Non-pigmented ciliary epithelial cell (primary cell): ENCODE measurements at regions not wholly inside any gene's neighbourhood (a gene's known extent, or its start where the extent isn't known, plus 50 kb on each side); places are given as distances from the start of the nearest gene placed in this dataset.

Experiments
- DNase-seq: peaks from one replicate; pipeline ENCODE4 v3.0.0-alpha.2; 2010; ENCODE audit warnings: low read depth

DNA sequence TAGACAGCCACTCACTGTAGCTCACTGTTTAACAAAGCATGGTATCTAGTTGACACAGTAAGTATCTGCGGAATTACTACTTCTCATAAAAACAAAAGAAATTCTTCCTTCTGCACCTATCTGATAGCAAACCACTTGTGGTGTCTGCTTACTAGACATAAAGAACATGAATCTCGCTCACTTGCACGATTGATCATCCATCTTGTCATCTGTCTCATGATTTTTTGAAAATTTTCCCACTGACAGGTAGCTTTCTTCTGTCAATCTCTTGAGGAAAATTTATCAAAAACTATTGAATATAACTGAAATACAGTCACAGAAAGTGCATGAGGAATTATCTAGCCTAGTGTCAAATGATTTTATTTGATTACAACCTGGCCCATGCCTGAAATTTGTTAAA, 291.6 kb upstream of the ANO3 start:
- DNase-seq, result no peak

DNA sequence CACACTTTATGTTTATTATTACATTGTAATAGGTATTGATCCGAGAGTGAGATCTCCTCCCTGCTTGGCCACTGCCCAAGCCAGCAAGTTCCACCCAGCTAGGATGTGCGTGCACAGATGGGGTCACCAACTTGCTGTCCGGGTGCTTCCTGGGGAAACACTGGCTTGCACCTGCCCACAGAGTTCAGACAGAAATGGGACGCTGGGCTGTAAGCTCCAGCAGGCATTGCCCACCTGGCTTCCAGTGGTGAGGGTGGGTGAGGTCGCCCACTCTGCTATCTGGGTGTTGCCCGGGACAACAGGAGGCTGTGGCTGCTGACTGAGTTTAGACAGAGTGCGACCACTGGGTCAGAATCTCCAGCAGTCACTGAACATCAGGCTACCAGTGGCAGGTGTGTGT, 289.8 kb upstream of the ANO3 start:
- no peak for DNase-seq

DNA sequence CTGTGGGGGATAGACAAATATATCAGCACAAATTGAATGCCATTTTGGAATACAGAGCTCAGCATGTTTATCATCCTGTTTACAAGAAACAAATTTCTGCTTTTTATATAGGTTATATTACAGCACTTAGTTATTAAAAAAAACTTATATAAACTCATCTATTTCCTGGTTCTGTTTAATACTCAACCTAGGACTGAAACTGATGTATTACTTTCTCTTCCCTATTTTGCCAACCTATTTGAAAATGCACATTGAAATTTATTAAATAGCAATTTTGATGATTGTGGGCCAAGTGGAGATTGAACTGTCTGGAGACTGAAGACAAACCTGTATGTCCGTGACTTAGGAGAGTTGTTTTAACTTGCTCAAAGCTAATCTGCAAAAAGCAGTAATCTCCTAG, 288.3 kb upstream of the ANO3 start:
- DNase-seq, result no peak

DNA sequence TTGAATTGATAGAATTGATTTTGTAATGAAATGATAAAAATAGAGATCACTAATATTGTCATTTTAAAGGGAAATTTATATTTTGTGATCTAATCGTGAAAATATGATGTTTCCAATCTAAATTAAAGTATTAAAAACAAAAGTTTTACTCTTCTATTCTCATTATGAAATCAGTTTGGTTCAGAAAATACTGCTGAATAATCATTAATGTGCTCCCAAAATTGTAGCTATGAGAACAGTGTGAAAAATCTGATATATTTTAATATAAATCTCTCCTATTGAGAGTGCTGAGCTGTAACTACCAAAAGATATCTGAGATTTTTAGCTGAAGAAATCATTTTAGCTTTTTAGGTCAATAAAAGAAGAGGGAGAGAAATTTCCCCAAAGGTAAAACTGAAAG, 287.5 kb upstream of the ANO3 start:
- no peak for DNase-seq

DNA sequence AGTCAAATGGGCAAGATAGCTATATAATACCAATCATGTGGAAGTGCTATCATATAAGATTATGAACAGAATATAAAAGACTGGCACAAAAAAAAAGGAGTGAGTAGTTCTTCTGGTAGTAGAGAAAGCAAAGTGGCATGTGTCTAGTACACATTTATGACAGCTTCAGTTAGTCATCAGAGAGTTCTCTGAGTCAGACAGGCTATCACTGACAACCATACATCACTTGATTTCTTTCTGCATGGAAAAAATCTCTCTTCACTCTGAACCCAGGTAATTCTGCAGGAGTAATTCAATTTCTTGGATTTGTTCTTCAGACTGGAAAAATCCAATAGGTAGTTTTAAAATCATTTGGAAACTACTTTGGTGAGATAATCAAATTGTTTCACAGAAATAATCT, 286.8 kb upstream of the ANO3 start:
- no peak for DNase-seq

DNA sequence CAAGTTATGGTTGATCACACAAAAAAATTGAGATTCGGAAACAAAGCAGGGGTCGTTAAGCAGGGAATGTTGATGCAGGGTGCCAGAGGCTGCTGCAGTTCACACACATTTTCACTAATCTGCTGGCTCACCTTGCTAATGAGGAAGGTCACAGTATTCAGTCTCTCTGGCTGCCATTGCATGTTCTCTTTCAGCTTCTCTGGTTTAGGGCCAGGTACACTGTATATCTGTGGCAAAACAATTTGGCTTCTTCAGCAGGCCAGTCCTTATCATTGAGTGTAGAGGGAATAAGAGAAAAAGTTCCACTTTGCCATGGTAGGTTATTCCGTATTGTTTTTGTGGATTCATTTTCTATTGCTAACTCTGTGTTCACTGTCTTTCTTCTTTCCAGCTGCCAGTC, 283.7 kb upstream of the ANO3 start:
- no peak for DNase-seq

DNA sequence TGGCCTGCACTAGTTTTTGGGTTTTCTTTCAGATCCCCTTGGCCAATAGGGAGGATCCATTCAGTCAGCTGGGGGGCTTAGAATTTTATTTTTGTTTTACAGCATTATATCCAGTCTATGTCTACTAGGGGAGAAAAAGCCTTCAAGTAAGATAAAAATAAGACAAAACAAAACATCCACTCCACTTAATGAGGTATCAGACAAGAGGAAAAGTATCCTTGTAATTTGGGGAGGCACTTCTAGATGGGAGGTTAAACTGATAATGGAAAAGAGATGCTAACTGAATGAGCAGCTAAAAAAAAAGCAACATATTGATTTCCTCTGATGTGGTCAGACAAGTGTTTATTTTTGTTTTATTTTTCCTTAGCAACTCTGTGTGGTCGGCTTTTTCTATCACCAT, 278.0 kb upstream of the ANO3 start:
- DNase-seq, result no peak

DNA sequence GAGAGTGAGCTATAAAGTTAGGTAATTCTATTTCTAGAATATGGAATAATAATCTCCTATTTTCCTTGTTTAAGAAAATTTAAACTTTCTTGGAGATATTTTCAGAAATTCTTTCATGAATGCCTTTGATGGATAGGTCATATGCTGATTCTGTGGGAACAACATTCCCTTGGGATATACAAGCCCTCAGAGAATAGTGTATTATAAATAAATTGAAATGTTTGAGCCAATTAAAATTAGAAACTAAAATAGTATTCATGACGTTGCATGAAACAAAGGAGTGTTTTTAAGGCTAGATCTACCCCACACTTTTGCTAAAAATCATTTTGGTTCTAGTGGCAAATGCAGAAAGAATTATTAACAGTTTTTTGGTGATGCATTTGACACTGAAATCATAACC, 269.3 kb upstream of the ANO3 start:
- no peak for DNase-seq

DNA sequence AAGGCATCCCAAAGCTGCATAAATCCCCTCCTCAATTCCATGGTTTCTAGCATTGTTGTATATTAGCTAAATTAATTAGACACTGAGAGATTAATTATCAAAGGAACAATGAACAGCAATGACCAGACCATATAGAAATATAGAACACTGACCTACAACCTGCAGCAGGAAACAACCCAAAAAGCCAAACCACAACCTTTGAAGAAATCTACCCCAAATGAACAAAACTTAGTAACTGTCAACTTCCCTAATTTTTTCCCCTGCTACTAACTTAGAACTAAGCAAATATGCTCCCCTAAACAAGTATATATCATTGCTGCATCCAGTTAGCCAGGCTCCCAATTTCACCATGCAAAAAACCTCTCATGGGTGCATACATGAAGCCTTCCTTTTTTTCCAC, 268.0 kb upstream of the ANO3 start:
- no peak for DNase-seq

DNA sequence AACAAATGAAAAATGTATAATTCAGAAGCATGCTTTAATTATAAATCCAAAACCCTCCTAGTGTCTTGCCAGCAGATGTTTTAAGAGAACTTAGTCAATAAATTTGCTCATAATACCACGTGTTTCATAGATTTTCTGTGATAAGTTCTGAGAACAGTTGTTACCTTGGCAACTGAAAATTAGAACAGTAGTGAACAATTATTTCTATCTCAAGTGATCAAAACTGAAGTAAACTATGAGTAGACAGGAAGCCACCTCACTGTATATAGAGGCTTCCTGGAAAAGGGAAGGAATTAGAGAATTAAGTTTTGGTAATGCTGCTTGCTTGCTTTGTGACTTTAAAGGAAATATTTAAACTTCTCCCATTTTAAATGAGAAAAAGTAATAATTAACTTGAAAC, 266.0 kb upstream of the ANO3 start:
- no peak for DNase-seq

DNA sequence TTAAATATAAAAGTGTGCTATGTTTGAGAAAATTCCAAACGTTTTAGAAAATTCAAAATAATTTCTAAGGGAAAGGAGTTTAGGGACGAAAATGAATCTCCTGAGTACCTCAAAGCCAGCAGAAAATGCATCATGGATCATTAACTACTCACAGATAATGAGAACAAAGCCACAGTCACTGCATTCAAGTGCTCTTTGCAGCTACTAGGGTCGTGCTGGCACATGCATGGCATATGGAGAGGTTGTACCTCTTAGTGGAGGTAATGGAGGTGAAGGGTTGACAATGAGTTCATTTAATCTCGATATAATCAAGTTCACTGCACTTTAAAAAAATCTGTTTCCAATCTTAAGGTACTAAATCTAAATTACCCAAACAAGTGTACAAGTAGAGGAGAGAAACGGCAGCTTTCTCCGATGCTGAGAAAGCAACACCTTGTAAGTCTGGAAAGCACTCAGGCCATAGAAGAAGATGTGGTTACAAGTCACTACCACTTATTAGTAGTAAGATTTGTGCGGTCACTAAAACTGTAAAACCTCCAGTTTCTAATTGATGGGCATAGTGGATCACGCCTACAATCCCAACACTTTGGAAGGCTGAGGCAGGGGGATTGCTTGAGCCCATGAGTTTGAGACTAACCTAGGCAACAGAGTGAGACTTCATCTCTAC, 261.1 kb upstream of the ANO3 start:
- no peak for DNase-seq

DNA sequence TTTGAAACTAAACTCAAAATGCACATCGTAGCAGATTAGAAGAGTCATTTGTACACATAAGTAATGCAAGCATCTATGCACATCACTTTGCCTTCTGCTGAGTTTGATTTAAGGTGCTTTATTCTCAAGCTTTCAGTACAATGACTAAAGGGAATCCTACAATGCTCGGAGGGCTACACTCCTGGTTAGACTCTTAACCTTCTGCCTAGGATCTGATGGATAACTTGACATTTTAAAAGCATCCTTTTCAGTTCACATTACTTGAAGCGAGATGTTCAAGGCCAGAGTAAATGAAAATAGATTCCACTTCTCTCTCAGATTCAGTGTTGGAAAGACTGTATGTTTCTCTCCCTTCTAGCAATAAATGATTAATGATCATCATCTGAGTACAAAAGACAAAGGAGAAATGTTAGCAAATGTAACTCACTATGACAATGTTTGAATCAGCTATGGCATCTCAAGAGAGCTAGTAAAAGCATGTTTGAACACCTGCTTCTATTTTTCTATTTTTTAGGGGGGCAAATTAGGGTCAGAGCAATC, 259.2 kb upstream of the ANO3 start:
- no peak for DNase-seq

DNA sequence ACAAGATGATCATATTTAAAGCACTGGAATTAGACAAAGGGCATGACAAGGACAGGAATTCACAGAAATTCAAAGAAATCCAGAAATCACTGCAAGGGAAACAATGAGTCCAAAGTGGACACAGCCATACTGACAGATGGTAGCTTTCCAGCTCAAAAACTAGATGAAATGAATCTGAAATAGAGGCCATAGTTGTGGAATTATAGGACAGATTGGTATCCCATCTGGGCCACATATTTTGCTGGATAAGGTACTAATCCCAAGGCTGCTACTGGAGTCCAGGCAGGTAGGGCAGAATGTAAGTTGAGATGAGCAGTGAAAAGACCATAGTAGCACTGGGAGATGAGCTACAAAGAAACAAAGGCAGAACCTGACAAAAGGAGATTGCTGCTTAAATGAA, 258.3 kb upstream of the ANO3 start:
- DNase-seq, result no peak

DNA sequence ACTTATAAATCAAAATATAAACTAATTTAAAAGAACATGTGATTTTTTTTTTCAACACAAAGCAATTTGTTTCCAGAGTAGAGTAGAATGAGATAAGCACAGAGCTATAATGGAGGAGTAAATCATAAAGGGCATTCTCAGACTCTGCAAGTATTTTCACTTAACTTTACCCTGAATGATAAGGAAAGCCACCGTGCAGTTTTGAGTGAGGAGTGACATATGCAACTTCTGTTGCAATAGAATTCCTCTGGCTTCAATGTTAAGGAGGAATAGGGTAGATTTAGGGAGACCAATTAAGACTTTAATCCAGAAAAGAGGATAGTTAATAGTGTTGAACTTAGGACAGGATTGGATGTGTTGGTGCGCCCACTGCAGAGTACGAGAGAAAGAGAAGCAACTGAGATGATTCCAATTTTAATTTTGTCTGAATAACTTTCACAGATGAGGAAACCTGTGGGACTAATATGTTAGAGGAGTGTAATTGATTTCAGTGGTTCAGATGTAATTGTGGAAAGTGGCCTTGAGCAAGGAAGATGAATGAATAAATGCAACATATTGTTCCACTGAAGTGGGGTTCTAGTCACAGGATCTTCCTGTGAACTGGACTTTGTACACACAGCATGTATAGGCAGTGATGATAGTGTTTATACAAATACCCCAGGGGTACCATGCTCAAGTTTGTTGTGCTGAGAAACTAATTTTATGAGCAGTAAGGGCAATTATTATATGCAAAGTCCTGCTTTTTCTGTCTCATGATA, 255.5 kb upstream of the ANO3 start:
- DNase-seq, result no peak

DNA sequence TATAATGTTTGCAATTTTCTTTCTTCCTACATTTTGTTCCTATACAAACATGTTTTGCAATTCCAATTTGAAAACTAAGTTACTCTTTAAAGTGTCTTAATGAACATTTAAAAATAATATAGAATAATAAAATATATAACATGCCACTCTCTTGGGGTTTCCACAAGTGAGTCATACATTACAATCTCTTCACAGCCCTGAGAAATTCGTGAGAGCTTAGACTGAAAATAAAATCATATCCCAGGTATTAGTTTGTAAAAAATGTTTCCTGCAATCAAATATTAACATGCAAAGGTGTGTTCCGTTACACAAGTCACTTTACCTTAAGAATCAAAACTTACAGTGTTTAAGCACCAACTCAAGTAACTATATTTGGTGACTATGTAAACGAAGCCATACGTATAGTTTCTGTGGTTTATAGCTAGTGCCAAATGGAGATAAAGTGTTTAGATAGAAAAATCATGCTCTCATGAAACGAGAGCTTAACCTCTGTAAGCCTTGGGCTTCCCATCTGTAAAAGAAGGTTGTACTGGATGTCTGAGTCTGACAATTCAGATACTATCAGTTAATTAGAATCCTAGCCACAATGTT, 253.6 kb upstream of the ANO3 start:
- no peak for DNase-seq

DNA sequence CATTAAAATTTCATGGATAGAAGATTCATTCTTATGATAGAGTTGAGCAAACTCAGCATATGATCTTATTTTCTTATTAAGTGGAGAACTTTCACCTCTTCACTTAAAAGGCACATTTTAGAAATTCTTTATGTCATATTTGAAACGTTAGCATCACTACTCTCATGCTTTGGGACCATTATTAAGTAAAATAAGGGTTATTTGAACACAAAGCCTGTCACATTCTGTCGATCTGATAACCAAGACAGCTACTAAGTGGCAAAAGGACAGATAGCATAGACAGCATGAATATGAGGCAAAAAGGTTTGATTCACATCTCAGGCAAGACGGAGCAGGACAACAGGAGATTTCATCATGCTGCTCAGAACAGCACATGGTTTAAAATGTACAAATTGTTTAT, 247.6 kb upstream of the ANO3 start:
- DNase-seq, result no peak

DNA sequence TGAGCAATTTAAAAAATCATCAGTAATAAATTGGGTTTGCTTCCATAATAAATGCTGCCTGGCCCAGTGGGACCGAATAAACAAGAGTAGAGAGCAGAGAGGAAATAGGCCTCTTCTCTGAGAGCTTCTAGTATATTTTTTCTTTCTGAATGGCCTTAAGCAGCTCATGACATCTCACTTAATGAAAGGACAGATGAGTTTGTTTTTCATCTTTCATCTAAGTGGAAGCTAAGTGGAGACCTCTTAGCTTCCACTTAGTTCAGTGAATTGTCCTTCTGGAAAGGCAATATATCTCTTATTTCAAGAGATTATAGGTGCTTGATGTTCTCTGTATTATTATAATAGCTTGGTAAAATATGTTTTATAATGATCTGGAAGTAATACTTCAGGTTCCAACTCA, 245.9 kb upstream of the ANO3 start:
- DNase-seq, result no peak

DNA sequence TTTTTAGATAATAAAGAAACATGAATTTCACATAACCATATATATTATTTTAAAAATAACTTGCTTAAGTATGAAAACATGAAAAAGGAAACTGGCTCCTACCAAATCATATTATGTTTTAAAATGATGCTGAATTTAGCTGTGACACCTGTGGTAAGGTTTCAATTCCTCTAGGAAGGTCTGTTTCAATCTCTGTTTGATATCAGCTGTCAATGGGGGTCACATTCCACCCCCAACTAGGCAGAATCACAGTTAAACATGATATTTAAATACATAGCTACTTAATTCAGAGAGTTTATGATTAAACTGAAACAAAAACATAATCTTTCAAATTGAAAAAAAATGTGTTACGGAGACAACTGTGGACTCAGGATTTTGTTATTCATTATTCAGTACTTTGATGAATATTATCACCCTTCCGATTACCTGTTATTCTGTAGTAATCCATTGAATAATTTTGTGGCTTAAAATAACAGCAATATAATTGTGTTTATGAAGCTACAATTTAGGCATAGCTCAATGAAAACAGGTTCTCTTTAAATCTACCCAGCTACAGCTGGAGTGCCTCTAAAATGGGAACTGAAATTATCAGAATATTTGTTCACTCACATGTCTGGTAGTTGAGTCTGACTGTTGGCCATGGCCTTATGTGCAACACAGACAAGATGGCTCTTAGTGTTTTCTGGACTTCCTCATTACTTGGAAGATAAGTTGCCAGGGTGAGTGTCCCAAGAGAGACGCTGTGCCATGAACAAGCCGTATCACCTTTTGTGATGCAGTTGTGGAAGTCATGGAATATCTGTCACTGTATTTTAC, 244.6 kb upstream of the ANO3 start:
- DNase-seq, result no peak

DNA sequence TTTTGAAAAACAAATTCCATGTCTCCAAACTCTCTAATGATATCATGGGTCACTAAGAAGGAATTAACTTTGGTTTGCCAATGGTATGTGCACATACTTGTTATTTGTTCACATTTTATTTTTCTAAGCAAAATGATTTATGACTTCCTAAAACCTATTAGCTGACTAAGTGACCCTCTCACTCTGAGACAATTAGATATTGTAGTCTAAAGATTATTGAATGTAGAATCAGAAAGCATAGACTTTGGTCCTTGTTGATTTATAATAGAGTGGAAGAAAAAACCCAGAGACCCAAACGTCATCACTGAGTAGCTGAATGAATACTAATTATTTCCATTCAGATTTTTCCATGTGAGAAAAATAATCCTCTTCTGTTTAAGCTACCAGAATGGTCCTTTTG, 243.5 kb upstream of the ANO3 start:
- DNase-seq, result no peak

DNA sequence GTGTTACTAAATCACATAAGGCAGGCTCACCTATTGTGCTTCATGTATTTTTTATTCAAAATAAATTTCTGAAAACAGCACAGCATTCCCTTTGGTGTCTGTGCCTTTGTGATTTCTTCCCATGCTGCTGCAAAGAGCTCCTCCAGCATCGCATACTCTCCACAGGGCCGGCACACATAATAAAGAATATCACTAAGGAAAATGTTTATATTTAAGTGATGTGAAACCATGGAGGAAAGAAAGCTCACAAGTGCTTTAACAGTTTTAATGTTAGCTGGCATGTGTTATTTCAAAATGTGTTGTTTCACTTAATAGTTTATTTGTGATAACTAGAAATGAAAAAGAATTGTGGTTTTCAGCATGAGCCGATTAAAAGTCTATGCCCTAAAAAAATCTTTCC, 241.3 kb upstream of the ANO3 start:
- DNase-seq, result no peak

DNA sequence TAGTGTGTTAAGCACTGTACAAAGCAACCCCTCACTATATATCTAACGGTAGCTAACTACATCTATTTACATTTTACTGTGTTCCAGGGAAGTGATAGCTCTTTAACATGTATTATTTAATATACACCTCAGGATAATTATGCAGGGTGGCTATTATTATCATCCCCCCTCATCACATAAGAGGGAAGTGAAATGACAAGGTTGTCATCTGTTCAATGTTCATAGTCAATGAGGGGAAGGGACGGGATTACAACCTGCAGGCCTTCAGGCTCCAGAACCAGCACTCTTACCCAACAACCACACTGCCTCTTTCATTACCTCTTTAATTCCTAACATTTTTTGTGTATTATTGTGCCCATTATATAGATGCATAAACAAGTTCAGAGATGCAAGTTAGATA, 238.7 kb upstream of the ANO3 start:
- no peak for DNase-seq

DNA sequence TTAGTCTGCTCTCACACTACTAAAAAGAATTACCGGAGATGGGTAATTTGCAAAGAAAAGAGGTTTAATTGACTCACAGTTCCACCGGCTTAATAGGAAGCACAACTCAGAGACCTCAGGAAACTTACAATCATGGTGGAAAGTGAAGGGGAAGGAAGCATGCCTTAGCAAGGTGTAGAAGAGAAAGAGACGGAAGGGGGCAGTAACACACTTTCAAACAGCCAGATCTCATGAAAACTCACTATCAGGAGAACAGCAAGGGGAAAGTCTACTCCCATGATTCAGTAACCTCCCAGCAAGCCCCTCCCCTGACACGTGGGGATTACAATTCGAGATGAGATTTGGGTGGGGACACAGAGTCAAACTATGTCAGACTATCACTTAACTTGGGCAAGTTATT, 236.6 kb upstream of the ANO3 start:
- DNase-seq, result no peak

DNA sequence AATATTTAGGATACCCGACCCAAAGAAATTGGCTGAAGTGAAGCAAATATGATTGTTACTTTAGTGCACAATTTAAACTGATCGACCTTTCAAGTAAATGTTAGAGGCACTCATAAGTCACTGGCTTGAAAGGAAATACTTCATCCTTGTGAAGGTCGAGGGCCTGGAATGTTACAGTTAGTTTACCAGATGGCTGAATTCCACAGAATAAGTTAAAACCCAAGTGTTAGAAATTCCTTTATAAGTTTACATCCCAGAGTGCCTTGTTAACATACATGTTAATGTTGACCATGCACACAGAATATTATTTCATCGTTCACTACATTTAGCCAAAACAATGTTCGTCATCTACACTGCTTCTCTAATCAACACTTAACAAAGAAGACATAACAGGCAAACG, 235.5 kb upstream of the ANO3 start:
- no peak for DNase-seq
